ENCODE measurements at regions not wholly inside any gene's neighbourhood (a gene's known extent, or its start where the extent isn't known, plus 50 kb on each side); places are given as distances from the start of the nearest gene placed in this dataset.

DNA sequence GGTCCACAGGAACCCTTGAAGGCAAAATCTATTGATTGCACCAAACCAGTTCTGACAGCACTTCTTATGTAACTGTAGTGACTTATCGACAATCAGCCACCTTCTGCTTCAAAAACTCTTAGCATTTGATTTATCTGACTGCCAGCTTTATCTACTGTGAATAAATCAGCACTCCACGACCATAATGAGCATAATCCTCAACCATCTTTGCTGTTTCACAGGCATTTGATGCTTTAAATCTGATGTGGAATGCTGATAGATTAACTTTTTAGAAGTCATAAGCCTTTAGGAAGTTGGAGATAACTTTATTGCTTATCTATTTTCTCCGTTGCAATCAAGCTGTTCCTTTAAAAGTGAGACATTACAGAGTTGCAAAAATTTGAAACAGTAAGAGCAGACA, 101.5 kb upstream of the PTCHD4 start:
- TF ChIP-seq, protein P1, sequence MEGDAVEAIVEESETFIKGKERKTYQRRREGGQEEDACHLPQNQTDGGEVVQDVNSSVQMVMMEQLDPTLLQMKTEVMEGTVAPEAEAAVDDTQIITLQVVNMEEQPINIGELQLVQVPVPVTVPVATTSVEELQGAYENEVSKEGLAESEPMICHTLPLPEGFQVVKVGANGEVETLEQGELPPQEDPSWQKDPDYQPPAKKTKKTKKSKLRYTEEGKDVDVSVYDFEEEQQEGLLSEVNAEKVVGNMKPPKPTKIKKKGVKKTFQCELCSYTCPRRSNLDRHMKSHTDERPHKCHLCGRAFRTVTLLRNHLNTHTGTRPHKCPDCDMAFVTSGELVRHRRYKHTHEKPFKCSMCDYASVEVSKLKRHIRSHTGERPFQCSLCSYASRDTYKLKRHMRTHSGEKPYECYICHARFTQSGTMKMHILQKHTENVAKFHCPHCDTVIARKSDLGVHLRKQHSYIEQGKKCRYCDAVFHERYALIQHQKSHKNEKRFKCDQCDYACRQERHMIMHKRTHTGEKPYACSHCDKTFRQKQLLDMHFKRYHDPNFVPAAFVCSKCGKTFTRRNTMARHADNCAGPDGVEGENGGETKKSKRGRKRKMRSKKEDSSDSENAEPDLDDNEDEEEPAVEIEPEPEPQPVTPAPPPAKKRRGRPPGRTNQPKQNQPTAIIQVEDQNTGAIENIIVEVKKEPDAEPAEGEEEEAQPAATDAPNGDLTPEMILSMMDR (IDR thresholded peaks at IDR 0.05), result no peak
- TF ChIP-seq POLR2AphosphoS5 (IDR thresholded peaks at IDR 0.05) (no peak), POLR2A (IDR thresholded peaks at IDR 0.05) (no peak)

Data from gastroesophageal sphincter (tissue), 3 donors.